ENCODE measurements at regions not wholly inside any gene's neighbourhood (a gene's known extent, or its start where the extent isn't known, plus 50 kb on each side); places are given as distances from the start of the nearest gene placed in this dataset.

DNA sequence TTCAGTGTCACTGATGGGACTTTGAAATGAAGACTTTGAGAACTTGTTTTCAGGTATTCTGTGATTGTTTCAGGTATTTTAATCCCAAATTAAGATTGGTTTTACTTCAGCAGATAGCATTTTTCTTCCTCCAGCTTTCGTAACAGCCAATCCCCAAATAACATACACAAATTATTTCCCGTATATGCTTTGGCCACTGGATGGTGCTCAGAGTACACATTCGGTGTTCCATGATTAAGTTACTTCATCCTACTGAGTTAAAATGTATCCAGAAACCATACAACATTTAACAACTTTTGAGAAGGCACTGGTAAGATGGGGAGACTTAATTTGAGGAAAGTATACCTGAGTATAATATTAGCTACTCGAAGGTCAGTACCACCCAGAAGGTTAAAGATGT lies 233.4 kb upstream of the FAM47A start:
- H3K79me2 ChIP-seq: no peaks in the 10 kb centered on the region
- H3K27me3 ChIP-seq: no peaks in the 10 kb centered on the region
- no peaks in the 10 kb centered on the region for H4K20me1 ChIP-seq (ENCODE audit: insufficient read depth, poor library complexity, severe bottlenecking)
- no peaks in the 10 kb centered on the region for H3K9me2 ChIP-seq (replicated peaks; ENCODE audit: insufficient read depth)
- peak; percentile 43 for DNase-seq (ENCODE audit: low spot score)
- H2AFZ ChIP-seq: peak overlapping the region; percentile 36
- WGBS (ENCODE audit: low lambda C conversion rate, missing lambda C conversion rate): 30% methylated on average over 4 of the region's 4 CpGs
- no peaks in the 10 kb centered on the region for H3K9me3 ChIP-seq (ENCODE audit: low read depth)
- TF ChIP-seq EZH2 (IDR thresholded peaks at IDR 0.05; ENCODE audit: borderline replicate concordance) (no peak), EZH2phosphoT487 (IDR thresholded peaks at IDR 0.05; ENCODE audit: low read depth, severe bottlenecking, unreplicated experiment) (no peak)
- TF ChIP-seq, protein P1, sequence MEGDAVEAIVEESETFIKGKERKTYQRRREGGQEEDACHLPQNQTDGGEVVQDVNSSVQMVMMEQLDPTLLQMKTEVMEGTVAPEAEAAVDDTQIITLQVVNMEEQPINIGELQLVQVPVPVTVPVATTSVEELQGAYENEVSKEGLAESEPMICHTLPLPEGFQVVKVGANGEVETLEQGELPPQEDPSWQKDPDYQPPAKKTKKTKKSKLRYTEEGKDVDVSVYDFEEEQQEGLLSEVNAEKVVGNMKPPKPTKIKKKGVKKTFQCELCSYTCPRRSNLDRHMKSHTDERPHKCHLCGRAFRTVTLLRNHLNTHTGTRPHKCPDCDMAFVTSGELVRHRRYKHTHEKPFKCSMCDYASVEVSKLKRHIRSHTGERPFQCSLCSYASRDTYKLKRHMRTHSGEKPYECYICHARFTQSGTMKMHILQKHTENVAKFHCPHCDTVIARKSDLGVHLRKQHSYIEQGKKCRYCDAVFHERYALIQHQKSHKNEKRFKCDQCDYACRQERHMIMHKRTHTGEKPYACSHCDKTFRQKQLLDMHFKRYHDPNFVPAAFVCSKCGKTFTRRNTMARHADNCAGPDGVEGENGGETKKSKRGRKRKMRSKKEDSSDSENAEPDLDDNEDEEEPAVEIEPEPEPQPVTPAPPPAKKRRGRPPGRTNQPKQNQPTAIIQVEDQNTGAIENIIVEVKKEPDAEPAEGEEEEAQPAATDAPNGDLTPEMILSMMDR (IDR thresholded peaks at IDR 0.05; ENCODE audit: poor library complexity): peak; percentile 67
- no peaks in the 10 kb centered on the region for H3K36me3 ChIP-seq (replicated peaks; ENCODE audit: insufficient read depth, low read depth)
- no peaks in the 10 kb centered on the region for H3K4me1 ChIP-seq (ENCODE audit: insufficient read depth)
- H3K4me3 ChIP-seq: no peak overlapping the region
- no peak overlapping the region for H3K4me2 ChIP-seq
- no peak overlapping the region for H3K27ac ChIP-seq

DNA sequence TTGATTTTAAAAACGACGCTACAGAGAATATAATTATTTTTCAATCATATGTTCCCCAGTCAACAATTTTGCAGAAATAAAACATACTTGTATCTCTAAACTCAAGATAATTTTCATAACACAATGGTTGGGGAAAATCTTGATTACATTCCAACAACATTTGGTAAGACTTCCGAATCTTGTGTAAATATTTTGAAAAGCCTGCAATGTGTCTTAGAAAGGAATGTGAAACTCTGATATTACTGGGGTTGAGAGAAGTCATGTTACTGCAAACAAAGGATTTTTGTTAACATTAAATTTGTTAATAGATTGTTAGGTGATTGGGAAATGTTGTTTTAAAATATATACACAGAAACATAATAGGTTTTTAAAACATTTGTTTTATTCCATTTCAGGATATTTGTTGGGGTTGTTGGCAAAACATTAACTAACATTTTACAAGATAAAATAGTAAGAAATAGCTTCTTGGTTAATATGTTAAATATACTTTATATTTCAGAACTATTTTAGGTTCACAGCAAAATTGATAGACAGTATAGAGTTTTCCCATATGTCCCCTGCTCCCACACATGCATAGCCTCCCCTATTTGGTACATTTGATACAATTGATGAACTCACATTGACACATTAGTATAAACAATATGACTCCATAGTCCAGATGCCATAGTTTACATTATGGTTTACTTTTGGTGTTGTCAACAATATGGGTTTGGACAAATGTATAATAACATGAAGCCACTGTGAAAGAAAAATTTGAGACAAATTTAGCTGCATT lies 218.6 kb upstream of the FAM47A start:
- no peak for DNase-seq (ENCODE audit: low spot score)
- Histone ChIP-seq H4K20me1 (ENCODE audit: insufficient read depth, poor library complexity, severe bottlenecking) (no peaks in the 10 kb centered on the region), H3K4me1 (ENCODE audit: insufficient read depth) (peaks cover 4% of the 10 kb centered on the region), H3K4me3 (no peak overlapping the region), H3K9me3 (ENCODE audit: low read depth) (no peaks in the 10 kb centered on the region), H2AFZ (no peak overlapping the region), H3K27ac (peak overlapping the region; percentile 3), H3K27me3 (no peaks in the 10 kb centered on the region), H3K79me2 (no peaks in the 10 kb centered on the region), H3K9me2 (replicated peaks; ENCODE audit: insufficient read depth) (no peaks in the 10 kb centered on the region), H3K4me2 (no peak overlapping the region), H3K36me3 (replicated peaks; ENCODE audit: insufficient read depth, low read depth) (no peaks in the 10 kb centered on the region)
- WGBS (ENCODE audit: low lambda C conversion rate, missing lambda C conversion rate): 50% methylated on average over 3 of the region's 3 CpGs
- TF ChIP-seq, protein P1 (IDR thresholded peaks at IDR 0.05; ENCODE audit: poor library complexity): no peak
- no peak for TF ChIP-seq EZH2phosphoT487 (IDR thresholded peaks at IDR 0.05; ENCODE audit: low read depth, severe bottlenecking, unreplicated experiment)
- no peak for TF ChIP-seq EZH2 (IDR thresholded peaks at IDR 0.05; ENCODE audit: borderline replicate concordance)

DNA sequence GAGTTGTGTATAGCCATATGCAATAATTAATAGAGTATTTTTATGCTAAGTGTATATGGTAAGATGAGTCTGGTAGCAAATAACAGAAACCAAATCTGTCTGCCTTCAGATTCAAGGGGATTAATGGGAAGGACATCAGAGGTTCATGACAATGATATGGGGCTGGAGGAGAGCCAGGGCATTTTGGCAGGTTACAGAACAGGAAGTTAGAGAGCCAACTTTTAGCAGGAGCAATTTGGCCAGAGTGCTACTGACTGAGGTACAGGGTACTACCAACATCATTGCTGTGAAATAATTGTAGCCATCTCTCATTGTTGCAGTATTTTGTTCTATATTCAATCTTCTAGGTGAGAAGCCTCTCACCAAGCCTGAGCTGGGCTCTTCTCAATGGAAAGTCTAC lies 210.9 kb upstream of the FAM47A start:
- Histone ChIP-seq H3K9me3 (ENCODE audit: low read depth) (no peaks in the 10 kb centered on the region), H3K4me3 (no peak overlapping the region), H3K4me1 (ENCODE audit: insufficient read depth) (no peaks in the 10 kb centered on the region), H3K79me2 (no peaks in the 10 kb centered on the region), H3K27ac (no peak overlapping the region), H3K4me2 (no peak overlapping the region), H3K36me3 (replicated peaks; ENCODE audit: insufficient read depth, low read depth) (no peaks in the 10 kb centered on the region), H4K20me1 (ENCODE audit: insufficient read depth, poor library complexity, severe bottlenecking) (no peaks in the 10 kb centered on the region), H3K27me3 (no peaks in the 10 kb centered on the region), H3K9me2 (replicated peaks; ENCODE audit: insufficient read depth) (no peaks in the 10 kb centered on the region), H2AFZ (no peak overlapping the region)
- no peak for DNase-seq (ENCODE audit: low spot score)
- TF ChIP-seq EZH2 (IDR thresholded peaks at IDR 0.05; ENCODE audit: borderline replicate concordance) (no peak), EZH2phosphoT487 (IDR thresholded peaks at IDR 0.05; ENCODE audit: low read depth, severe bottlenecking, unreplicated experiment) (no peak)
- TF ChIP-seq, protein P1 (IDR thresholded peaks at IDR 0.05; ENCODE audit: poor library complexity): no peak

Measured in hepatocyte (in vitro differentiated cells).